GM19395 (cell line): ENCODE measurements at regions not wholly inside any gene's neighbourhood (a gene's known extent, or its start where the extent isn't known, plus 50 kb on each side); places are given as distances from the start of the nearest gene placed in this dataset.
A peak's percentile ranks its signal among the peaks of the same experiment; 100 is the strongest.

ENCODE experiments used
- ATAC-seq: cut with Tn5 transposase; IDR thresholded peaks from one replicate; pipeline ENCODE4 v1.9.1; 2021; ENCODE audit warnings: mild to moderate bottlenecking, moderate library complexity; ENCODE audit not compliant: unreplicated experiment

GRCh38 chrX:45714866-45715265 lies 514.2 kb upstream of the DIPK2B start:
- ATAC-seq: no peak

- ATAC-seq: no peak
These were observed 511.4 kb upstream of the DIPK2B start for GRCh38 chrX:45712067-45712466.

- no peak for ATAC-seq
These were observed 510.6 kb upstream of the DIPK2B start for GRCh38 chrX:45711231-45711630.

GRCh38 chrX:45710081-45710801 lies 509.6 kb upstream of the DIPK2B start:
- ATAC-seq: peak; percentile 95

GRCh38 chrX:45709381-45709780 lies 508.7 kb upstream of the DIPK2B start:
- no peak for ATAC-seq

- no peak for ATAC-seq
These were observed 498.5 kb upstream of the DIPK2B start for GRCh38 chrX:45699158-45699557.

GRCh38 chrX:45697591-45697990 lies 496.9 kb upstream of the DIPK2B start:
- ATAC-seq: no peak

- no peak for ATAC-seq
These were observed 496.1 kb upstream of the DIPK2B start for GRCh38 chrX:45696736-45697135.

- no peak for ATAC-seq
These were observed 489.3 kb upstream of the DIPK2B start for GRCh38 chrX:45689971-45690370.

- ATAC-seq: no peak
These were observed 483.2 kb upstream of the DIPK2B start for GRCh38 chrX:45683914-45684313.

- ATAC-seq: no peak
These were observed 481.2 kb upstream of the DIPK2B start for GRCh38 chrX:45681891-45682290.

GRCh38 chrX:45669715-45670340 lies 469.2 kb upstream of the DIPK2B start:
- no peak for ATAC-seq

- ATAC-seq: no peak
These were observed 468.2 kb upstream of the DIPK2B start for GRCh38 chrX:45668686-45669443.

GRCh38 chrX:45667666-45668065 lies 467.0 kb upstream of the DIPK2B start:
- ATAC-seq: no peak

- no peak for ATAC-seq
These were observed 464.1 kb upstream of the DIPK2B start for GRCh38 chrX:45664727-45665290.

GRCh38 chrX:45660477-45660876 lies 459.8 kb upstream of the DIPK2B start:
- ATAC-seq: no peak

GRCh38 chrX:45633419-45633818 lies 432.7 kb upstream of the DIPK2B start:
- ATAC-seq: no peak

- no peak for ATAC-seq
These were observed 431.8 kb upstream of the DIPK2B start for GRCh38 chrX:45632506-45632905.

- no peak for ATAC-seq
These were observed 429.4 kb upstream of the DIPK2B start for GRCh38 chrX:45630078-45630477.

- ATAC-seq: no peak
These were observed 427.4 kb upstream of the DIPK2B start for GRCh38 chrX:45628041-45628440.

GRCh38 chrX:45623266-45623665 lies 422.6 kb upstream of the DIPK2B start:
- no peak for ATAC-seq

- no peak for ATAC-seq
These were observed 421.9 kb upstream of the DIPK2B start for GRCh38 chrX:45622538-45622937.
